HG03432 (cell line): ENCODE measurements at regions not wholly inside any gene's neighbourhood (a gene's known extent, or its start where the extent isn't known, plus 50 kb on each side); places are given as distances from the start of the nearest gene placed in this dataset.
"Not testable (repeated sequence)": the region's sequence is repeated elsewhere in the genome, so short reads cannot be mapped to it uniquely, and the experiment has no call there.

ENCODE experiments used
- ATAC-seq: cut with Tn5 transposase; IDR thresholded peaks from one replicate; pipeline ENCODE4 v1.9.1; 2021; ENCODE audit warnings: mild to moderate bottlenecking, moderate library complexity; ENCODE audit not compliant: unreplicated experiment

GRCh38 chr2:129915303-129915840, 64.1 kb upstream of the RAB6C start:
- no peak for ATAC-seq

DNA sequence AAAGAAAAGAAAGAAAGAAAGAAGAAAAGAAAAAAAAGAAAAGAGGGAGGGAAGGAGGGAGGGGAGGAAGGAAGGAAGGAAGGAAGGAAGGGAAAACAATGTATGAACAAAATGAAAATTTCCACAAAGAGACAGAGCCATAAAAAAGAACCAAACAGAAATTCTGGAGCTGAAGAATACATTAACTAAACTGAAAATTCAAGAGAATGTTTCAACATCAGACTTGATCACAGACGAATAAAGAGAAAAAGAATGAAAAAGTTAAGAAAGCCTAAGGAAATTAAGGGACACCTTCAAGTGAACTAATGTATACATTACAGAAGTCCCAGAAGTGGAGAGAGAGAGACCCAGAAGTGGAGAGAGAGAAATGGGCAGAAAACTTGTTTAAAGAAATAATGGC, 60.9 kb upstream of the RAB6C start:
- ATAC-seq: no peak

GRCh38 chr2:129922571-129923264, 56.7 kb upstream of the RAB6C start:
- ATAC-seq: peak; percentile 34

DNA sequence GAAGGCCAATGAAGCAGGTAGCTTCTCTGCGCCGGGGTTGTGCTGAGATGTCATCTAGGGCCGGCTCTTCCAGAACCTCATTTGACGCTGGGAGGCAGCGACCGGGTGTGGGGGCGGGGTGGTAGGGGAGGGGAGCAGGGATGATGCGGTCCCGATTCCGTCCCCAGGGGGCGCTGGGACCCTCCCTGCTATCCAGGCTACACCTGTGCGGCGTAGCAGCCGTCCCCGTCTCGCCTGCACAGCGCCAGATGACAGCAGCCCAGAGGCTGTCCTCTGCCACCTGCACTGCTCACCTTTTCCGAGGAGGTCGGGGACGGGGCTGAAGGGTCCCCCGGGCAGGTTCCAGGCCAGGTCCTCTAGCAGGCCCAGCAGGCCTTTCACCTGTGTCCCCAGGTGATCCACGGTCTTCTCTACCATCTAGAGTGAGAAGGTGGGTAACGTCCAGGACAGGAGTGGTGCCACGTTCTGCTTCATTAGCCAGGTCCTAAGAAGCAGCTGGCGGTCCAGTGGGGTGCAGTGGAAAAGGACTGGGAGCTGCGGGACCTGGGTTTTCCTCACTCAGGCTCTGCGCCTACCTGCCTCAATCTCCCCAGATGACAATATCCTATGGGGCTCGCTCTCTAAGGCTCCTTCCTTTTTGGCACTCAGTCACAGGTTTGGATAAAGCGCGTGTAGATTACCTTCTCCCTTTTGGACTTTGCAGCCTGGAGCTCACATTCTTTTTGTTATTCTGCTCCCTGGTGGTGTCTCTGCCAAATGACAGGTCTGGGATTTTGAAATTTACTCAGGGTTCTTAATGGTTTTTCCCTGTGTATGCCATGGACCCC, 56.0 kb upstream of the RAB6C start:
- peak; percentile 46 for ATAC-seq

DNA sequence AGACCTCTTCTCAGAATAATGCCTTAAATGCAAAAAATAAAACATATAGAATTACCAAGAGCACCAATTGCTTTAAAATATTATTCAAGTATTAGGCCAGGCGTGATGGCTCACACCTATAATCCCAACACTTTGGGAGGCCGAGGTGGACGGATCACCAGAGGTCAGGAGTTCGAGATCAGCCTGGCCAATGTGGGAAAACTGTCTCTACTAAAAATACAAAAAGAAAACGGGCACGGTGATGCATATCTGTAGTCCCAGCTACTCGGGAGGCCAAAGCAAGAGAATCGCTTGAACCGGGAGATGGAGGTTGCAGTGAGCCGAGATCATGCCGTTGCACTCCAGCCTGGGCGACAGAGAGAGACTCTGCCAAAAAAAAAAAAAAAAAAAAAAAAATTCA, 55.4 kb upstream of the RAB6C start:
- ATAC-seq: not testable (repeated sequence)

GRCh38 chr2:129925381-129925780, 54.1 kb upstream of the RAB6C start:
- no peak for ATAC-seq

GRCh38 chr2:129927696-129928095, 51.8 kb upstream of the RAB6C start:
- ATAC-seq: no peak

DNA sequence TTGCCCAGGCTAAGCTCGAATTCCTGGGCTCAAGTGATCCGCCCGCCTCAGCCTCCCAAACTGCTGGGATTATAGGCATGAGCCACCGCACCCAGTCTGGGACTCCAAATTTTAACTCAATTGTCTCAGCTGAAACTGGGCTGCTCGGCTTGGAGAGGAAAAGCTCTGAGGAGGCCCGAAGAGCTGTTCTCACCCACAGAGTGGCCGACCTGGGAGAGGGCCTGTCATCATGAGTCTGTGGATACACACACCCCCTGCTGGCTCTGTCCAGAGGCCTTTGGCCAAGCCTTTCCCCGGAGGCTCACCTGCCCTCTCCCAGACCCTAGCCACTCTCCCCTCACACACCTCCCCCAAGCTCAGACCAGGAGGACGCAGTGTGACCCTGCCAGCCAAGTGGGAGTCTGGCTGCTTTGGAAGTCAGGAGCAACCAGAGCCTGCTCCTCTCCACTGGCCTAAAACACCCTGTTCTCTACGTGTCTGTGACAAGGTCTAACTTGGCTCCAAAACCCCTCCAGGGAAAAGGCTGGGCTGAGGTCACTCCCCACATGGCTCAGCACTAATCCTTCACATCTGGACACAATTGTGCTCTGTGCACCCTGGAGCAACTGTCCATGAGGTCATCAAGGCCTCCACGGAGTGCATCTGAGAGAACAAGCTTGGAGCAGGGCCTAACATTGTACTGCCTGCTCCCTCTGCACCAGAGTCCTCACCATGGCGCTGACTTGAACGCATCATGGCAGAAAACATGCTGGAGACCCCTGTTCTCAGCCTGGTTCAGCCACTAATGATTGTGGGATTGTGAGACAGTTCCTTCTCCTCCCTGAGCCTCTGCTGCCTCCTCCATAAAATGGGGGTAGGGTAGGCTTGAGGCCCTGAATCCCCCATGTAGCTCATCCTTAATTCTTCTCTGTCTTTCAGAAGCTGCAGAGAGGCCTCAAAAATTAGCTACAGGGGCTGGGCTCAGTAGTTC, 49.9 kb upstream of the RAB6C start:
- ATAC-seq: no peak
